Gastroesophageal sphincter (tissue), 4 donors: ENCODE measurements at regions not wholly inside any gene's neighbourhood (a gene's known extent, or its start where the extent isn't known, plus 50 kb on each side); places are given as distances from the start of the nearest gene placed in this dataset.
"Not testable (repeated sequence)": the region's sequence is repeated elsewhere in the genome, so short reads cannot be mapped to it uniquely, and the experiment has no call there.

ENCODE experiments used
- ATAC-seq: fragments of 150-250 bp; one replicate; pipeline ENCODE4 v1.9.1; 2016; ENCODE audit warnings: mild to moderate bottlenecking, moderate library complexity
- H3K27ac ChIP-seq, 4 donors: fragments of 200-600 bp; sonication (generic) in 3 of 4; 1 replicate in 3 of 4; 2 replicates in 1 of 4; pipeline ENCODE4 v1.5.1; 2016 to 2019
- H3K27me3 ChIP-seq: fragments of 200-600 bp; sonication (generic); one replicate; pipeline ENCODE4 v1.5.1; 2019
- H3K36me3 ChIP-seq, 2 donors: fragments of 200-600 bp; sonication (generic); one replicate each; pipeline ENCODE4 v1.5.1; 2019; ENCODE audit warnings: control low read depth in 1 of 2
- H3K4me1 ChIP-seq, 3 donors: fragments of 200-600 bp; sonication (generic); 1 replicate in 2 of 3; 2 replicates in 1 of 3; pipeline ENCODE4 v1.5.1; 2016 to 2019; ENCODE audit warnings: control low read depth in 2 of 3
- H3K4me3 ChIP-seq, 2 donors: fragments of 200-600 bp; sonication (generic); one replicate each; pipeline ENCODE4 v1.5.1; 2019; ENCODE audit warnings: mild to moderate bottlenecking in 1 of 2, moderate library complexity in 1 of 2
- H3K9me3 ChIP-seq, 3 donors: fragments of 200-600 bp; sonication (generic); one replicate each; pipeline ENCODE4 v1.5.1; 2017 to 2019; ENCODE audit warnings: control low read depth in 2 of 3
- EP300 ChIP-seq: sonication (generic); formaldehyde crosslinking; IDR thresholded peaks from one replicate; pipeline ENCODE4 v1.6.1; 2017; ENCODE audit warnings: antibody characterized with exemption, mild to moderate bottlenecking
- POLR2A ChIP-seq, 2 donors: fragments of 450-650 bp; IDR thresholded peaks; one replicate each; pipeline ENCODE4 v1.6.1; 2017; ENCODE audit warnings: antibody characterized with exemption in 2 of 2, mild to moderate bottlenecking in 2 of 2, moderate library complexity in 1 of 2
- POLR2AphosphoS5 ChIP-seq: sonication (generic); formaldehyde crosslinking; IDR thresholded peaks from one replicate; pipeline ENCODE4 v1.6.1; 2017; ENCODE audit warnings: antibody characterized with exemption
- WGBS, 2 donors: methylation state at CpG; one replicate each; pipeline ENCODE4 v1.1.5; 2018; ENCODE audit warnings: low coverage in 1 of 2; 5-methylcytosine and 5-hydroxymethylcytosine counted together
- TF ChIP-seq, protein P1 (sequence below), 4 experiments: fragments of 200-600 bp in 2 of 4; fragments of 450-650 bp in 2 of 4; sonication (generic) in 1 of 4; IDR thresholded peaks; one replicate each; pipeline ENCODE4 v1.5.1; 2017 to 2019; ENCODE audit warnings: antibody characterized with exemption in 4 of 4, mild to moderate bottlenecking in 2 of 4, moderate library complexity in 2 of 4

- H3K4me1 ChIP-seq, H3K36me3 ChIP-seq, H3K9me3 ChIP-seq, H3K27ac ChIP-seq, ATAC-seq, H3K4me3 ChIP-seq, H3K27me3 ChIP-seq: not testable (repeated sequence)
- WGBS, 2 donors = no CpG with 5 or more reads among the region's 1 CpG
Measured at GRCh38 chr2:88994856-88995255, 303.4 kb downstream of the RPIA start.

DNA sequence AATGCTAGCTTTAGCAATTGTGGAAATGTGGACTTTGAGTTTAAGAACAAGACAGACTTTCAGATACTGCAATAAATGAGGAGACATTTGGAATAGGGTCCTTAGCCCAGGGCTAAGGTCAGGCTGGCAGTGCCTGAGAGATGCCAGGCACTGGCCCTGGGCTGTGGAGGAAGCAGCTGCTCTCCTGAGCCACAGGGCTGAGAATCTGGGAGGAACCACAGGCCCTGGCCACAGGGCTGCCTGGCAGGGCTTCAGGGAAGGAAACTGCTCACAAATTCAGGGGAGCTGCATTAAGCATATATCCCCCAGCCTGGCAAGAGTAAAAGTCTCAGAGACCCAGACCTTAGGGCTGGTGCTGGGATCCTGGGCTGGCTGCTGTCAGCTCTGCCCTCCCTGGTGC lies 305.1 kb downstream of the RPIA start:
- not testable (repeated sequence) for ATAC-seq, H3K4me3 ChIP-seq, H3K4me1 ChIP-seq, H3K9me3 ChIP-seq, H3K27me3 ChIP-seq, H3K27ac ChIP-seq, H3K36me3 ChIP-seq

- no peak overlapping the region for H3K27ac ChIP-seq
- no peak for ATAC-seq
- H3K4me1 ChIP-seq = no peaks in the 10 kb centered on the region
- H3K27me3 ChIP-seq = no peaks in the 10 kb centered on the region
- WGBS, 2 donors = 82 to 91% methylated on average over 10 of the region's 10 CpGs
- no peak overlapping the region for H3K4me3 ChIP-seq
- no peaks in the 10 kb centered on the region for H3K36me3 ChIP-seq
- TF ChIP-seq POLR2AphosphoS5 = no peak
- TF ChIP-seq, protein P1, sequence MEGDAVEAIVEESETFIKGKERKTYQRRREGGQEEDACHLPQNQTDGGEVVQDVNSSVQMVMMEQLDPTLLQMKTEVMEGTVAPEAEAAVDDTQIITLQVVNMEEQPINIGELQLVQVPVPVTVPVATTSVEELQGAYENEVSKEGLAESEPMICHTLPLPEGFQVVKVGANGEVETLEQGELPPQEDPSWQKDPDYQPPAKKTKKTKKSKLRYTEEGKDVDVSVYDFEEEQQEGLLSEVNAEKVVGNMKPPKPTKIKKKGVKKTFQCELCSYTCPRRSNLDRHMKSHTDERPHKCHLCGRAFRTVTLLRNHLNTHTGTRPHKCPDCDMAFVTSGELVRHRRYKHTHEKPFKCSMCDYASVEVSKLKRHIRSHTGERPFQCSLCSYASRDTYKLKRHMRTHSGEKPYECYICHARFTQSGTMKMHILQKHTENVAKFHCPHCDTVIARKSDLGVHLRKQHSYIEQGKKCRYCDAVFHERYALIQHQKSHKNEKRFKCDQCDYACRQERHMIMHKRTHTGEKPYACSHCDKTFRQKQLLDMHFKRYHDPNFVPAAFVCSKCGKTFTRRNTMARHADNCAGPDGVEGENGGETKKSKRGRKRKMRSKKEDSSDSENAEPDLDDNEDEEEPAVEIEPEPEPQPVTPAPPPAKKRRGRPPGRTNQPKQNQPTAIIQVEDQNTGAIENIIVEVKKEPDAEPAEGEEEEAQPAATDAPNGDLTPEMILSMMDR (IDR thresholded peaks at IDR 0.05) = no peak
- no peak for TF ChIP-seq EP300
- no peak for TF ChIP-seq POLR2A (IDR thresholded peaks at IDR 0.05)
- no peaks in the 10 kb centered on the region for H3K9me3 ChIP-seq
Measured at GRCh38 chr2:88999365-88999764, 307.9 kb downstream of the RPIA start.

GRCh38 chr2:89000235-89000634 lies 308.8 kb downstream of the RPIA start:
- ATAC-seq = no peak
- Histone ChIP-seq H3K4me1 (no peaks in the 10 kb centered on the region), H3K27me3 (no peaks in the 10 kb centered on the region), H3K27ac (no peak overlapping the region), H3K4me3 (no peak overlapping the region), H3K36me3 (no peaks in the 10 kb centered on the region), H3K9me3 (no peaks in the 10 kb centered on the region)
- WGBS, 2 donors = 42 to 62% methylated on average over 3 to 5 of the region's 5 CpGs
- TF ChIP-seq POLR2AphosphoS5 = no peak
- no peak for TF ChIP-seq EP300
- no peak for TF ChIP-seq POLR2A (IDR thresholded peaks at IDR 0.05)
- TF ChIP-seq, protein P1 (IDR thresholded peaks at IDR 0.05) = no peak

DNA sequence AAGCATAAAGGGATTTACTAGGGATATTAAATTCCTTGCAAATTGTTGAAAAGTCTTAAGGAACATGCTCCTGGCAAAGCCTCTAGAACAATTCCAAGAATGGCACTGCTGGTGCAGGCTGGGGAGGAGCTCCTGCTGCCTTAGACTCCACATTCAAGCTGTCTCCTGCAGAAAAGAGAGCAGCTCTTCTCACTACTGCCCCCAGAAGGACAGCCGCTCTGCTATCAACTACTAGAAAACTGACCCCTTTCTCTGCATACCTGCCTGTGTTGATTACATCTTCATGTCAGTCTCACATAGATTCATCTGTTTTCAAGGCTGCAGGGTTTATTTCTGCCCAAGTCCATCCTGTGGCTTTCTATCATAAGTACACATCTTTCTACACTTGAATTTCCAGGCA lies 312.8 kb downstream of the RPIA start:
- ATAC-seq, H3K27me3 ChIP-seq, H3K27ac ChIP-seq, H3K4me1 ChIP-seq, H3K9me3 ChIP-seq, H3K4me3 ChIP-seq, H3K36me3 ChIP-seq: not testable (repeated sequence)
- 27 to 30% methylated on average over 1 of the region's 1 CpG for WGBS, 2 donors

GRCh38 chr2:89020566-89020965 lies 329.1 kb downstream of the RPIA start:
- 67% methylated on average over 3 of the region's 4 CpGs; no CpG with 5 or more reads in 1 of the 2 donors for WGBS, 2 donors
- H3K36me3 ChIP-seq, H3K27ac ChIP-seq, H3K27me3 ChIP-seq, H3K9me3 ChIP-seq, H3K4me3 ChIP-seq, ATAC-seq, H3K4me1 ChIP-seq: not testable (repeated sequence)

- H3K9me3 ChIP-seq, H3K4me3 ChIP-seq, H3K27ac ChIP-seq, H3K27me3 ChIP-seq, ATAC-seq, H3K4me1 ChIP-seq, H3K36me3 ChIP-seq: not testable (repeated sequence)
- 65 to 86% methylated on average over 2 of the region's 2 CpGs for WGBS, 2 donors
Measured at GRCh38 chr2:89026296-89026695, 334.8 kb downstream of the RPIA start.

GRCh38 chr2:89027115-89027514 lies 335.6 kb downstream of the RPIA start:
- not testable (repeated sequence) for H3K4me3 ChIP-seq, H3K27me3 ChIP-seq, H3K36me3 ChIP-seq, ATAC-seq, H3K9me3 ChIP-seq, H3K4me1 ChIP-seq, H3K27ac ChIP-seq
- 71% methylated on average over 1 of the region's 2 CpGs; no CpG with 5 or more reads in 1 of the 2 donors for WGBS, 2 donors

DNA sequence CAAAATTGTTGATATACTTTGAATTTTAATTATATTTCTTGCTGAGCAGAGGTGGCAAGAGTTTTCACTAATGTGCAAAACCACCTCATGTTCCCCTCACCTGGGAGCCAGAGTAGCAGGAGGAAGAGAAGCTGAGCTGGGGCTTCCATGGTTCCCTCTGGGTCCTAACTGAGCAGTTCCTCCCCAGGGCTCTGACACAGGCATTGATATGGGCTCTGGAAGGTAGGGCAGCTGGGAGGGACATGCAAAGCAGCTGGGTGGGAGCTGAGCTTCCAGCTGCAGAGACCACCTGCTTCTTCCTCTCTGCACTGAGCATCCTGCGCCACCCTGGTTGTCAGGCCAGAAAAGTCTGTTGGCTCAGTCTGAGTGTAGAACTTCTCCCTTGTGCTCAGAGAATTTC lies 336.1 kb downstream of the RPIA start:
- H3K9me3 ChIP-seq, H3K27me3 ChIP-seq, H3K27ac ChIP-seq, H3K4me1 ChIP-seq, H3K36me3 ChIP-seq, ATAC-seq, H3K4me3 ChIP-seq: not testable (repeated sequence)
- 83% methylated on average over 1 of the region's 1 CpG; no CpG with 5 or more reads in 1 of the 2 donors for WGBS, 2 donors

DNA sequence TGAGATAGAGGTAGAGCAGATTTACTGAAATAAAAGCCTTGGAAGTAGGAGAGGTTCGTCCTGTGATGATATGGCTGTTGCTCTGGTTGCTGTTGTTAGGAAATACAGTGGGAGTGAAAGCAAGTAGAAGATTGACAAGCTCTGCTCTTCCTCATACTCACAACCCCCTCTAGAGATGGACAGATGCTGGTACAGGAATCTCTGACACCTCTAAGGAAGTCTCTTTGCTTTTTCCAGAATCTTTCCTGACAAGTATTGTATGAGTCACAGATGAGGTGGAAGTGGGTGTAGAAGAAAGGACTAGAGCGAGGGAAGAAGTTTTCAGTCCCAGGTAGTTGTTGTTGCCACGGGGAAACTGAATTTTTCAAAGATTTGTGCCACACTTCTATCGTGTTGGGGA lies 337.8 kb downstream of the RPIA start:
- not testable (repeated sequence) for H3K4me1 ChIP-seq, H3K9me3 ChIP-seq, H3K36me3 ChIP-seq, ATAC-seq, H3K27ac ChIP-seq, H3K4me3 ChIP-seq, H3K27me3 ChIP-seq
- 23 to 33% methylated on average over 1 to 2 of the region's 4 CpGs for WGBS, 2 donors
